GM12878 (cell line): ENCODE measurements at regions not wholly inside any gene's neighbourhood (a gene's known extent, or its start where the extent isn't known, plus 50 kb on each side); places are given as distances from the start of the nearest gene placed in this dataset.

Experiments used
- CREB1 ChIP-seq: IDR thresholded peaks from 2 replicates; pipeline ENCODE4 v1.6.1; 2012; ENCODE audit warnings: low read depth, mild to moderate bottlenecking, inconsistent platforms
- CTCF ChIP-seq, 3 experiments: IDR thresholded peaks in 2 of 3; conservative IDR thresholded peaks in 1 of 3; 2 replicates each; pipeline ENCODE4 v1.5.1; 2011; ENCODE audit warnings: low read depth in 3 of 3, low read length in 3 of 3, mild to moderate bottlenecking in 3 of 3, control low read depth in 2 of 3, moderate library complexity in 2 of 3, inconsistent platforms in 1 of 3, mixed read lengths in 1 of 3; ENCODE audit not compliant: control insufficient read depth in 2 of 3, insufficient read depth in 1 of 3; ENCODE audit errors: extremely low read depth in 1 of 3
- HDAC6 ChIP-seq: fragments of 200-600 bp; sonication (generic); IDR thresholded peaks from one replicate; pipeline ENCODE4 v1.8.0; 2017; ENCODE audit warnings: antibody characterized with exemption; ENCODE audit not compliant: unreplicated experiment
- MAX ChIP-seq: IDR thresholded peaks from 2 replicates; pipeline ENCODE4 v1.6.1; 2012; ENCODE audit warnings: low read depth, low read length, improper control_type of control experiment
- MLLT1 ChIP-seq: fragments of 450-650 bp; IDR thresholded peaks from 2 replicates; pipeline ENCODE4 v1.6.1; 2016; ENCODE audit warnings: mild to moderate bottlenecking
- NR2C2 ChIP-seq: IDR thresholded peaks from 2 replicates; pipeline ENCODE4 v1.6.1; 2011; ENCODE audit warnings: borderline replicate concordance, low read depth; ENCODE audit not compliant: control insufficient read depth, insufficient read length
- NR2F1 ChIP-seq: fragments of 450-650 bp; conservative IDR thresholded peaks from 2 replicates; pipeline ENCODE4 v1.6.1; 2017; ENCODE audit warnings: mild to moderate bottlenecking
- POLR2AphosphoS2 ChIP-seq: IDR thresholded peaks from 2 replicates; pipeline ENCODE4 v1.6.1; 2011; ENCODE audit warnings: low read depth, mild to moderate bottlenecking, low read length, improper control_type of control experiment, moderate library complexity
- REST ChIP-seq: IDR thresholded peaks from 2 replicates; pipeline ENCODE4 v1.6.1; 2012; ENCODE audit warnings: mild to moderate bottlenecking, low read depth, low read length
- SKIL ChIP-seq: fragments of 450-650 bp; IDR thresholded peaks from 2 replicates; pipeline ENCODE4 v1.6.1; 2017; ENCODE audit warnings: mild to moderate bottlenecking, low read depth, inconsistent platforms; ENCODE audit not compliant: poor library complexity, severe bottlenecking
- SMC3 ChIP-seq: IDR thresholded peaks from 2 replicates; pipeline ENCODE4 v1.6.1; 2011; ENCODE audit warnings: low read length, improper control_type of control experiment, borderline replicate concordance
- TCF12 ChIP-seq: IDR thresholded peaks from 2 replicates; pipeline ENCODE4 v1.6.1; 2011; ENCODE audit warnings: low read depth, mild to moderate bottlenecking, low read length
- USF1 ChIP-seq: IDR thresholded peaks from 2 replicates; pipeline ENCODE4 v1.6.1; 2011; ENCODE audit warnings: borderline replicate concordance, low read depth, mild to moderate bottlenecking, moderate library complexity, mixed read lengths, low read length; ENCODE audit not compliant: insufficient read depth; ENCODE audit errors: extremely low read length
- ZBED1 ChIP-seq: IDR thresholded peaks from 2 replicates; pipeline ENCODE4 v1.6.1; 2016; ENCODE audit warnings: borderline replicate concordance

- TF ChIP-seq NR2F1, result no peak
- TF ChIP-seq CTCF (IDR thresholded peaks at IDR 0.05 in 2 of 3, conservative IDR thresholded peaks at IDR 0.05 in 1 of 3; ENCODE audit: control insufficient read depth in 2 of 3, extremely low read depth in 1 of 3, insufficient read depth in 1 of 3, low read depth in 3 of 3, low read length in 3 of 3), result no peak
- TF ChIP-seq ZBED1, result no peak
- TF ChIP-seq TCF12, result no peak
- TF ChIP-seq REST, result no peak
- TF ChIP-seq SMC3, result no peak
- no peak for TF ChIP-seq CREB1
- TF ChIP-seq MAX, result no peak
- TF ChIP-seq NR2C2, result no peak
- no peak for TF ChIP-seq SKIL
- no peak for TF ChIP-seq POLR2AphosphoS2
- TF ChIP-seq USF1, result no peak
- no peak for TF ChIP-seq MLLT1
- TF ChIP-seq HDAC6, result no peak
These were observed 485.5 kb downstream of the CD109 start for GRCh38 chr6:74181471-74181870.
